OCI-LY3 (cell line): ENCODE measurements at regions not wholly inside any gene's neighbourhood (a gene's known extent, or its start where the extent isn't known, plus 50 kb on each side); places are given as distances from the start of the nearest gene placed in this dataset.
"Not testable (repeated sequence)": the region's sequence is repeated elsewhere in the genome, so short reads cannot be mapped to it uniquely, and the experiment has no call there.

Experiments
- H2AFZ ChIP-seq: fragments of 200-600, 300-600 bp; shearing (Covaris generic); 2 replicates; pipeline ENCODE4 v1.6.0; 2014; ENCODE audit warnings: antibody characterized with exemption, low read depth, low read length
- H3K27ac ChIP-seq: fragments of 200-600, 300-600 bp; sonication (generic); 2 replicates; pipeline ENCODE4 v1.5.1; 2014; ENCODE audit warnings: mild to moderate bottlenecking, low read length, moderate library complexity, mixed read lengths
- H3K27me3 ChIP-seq: fragments of 200-600, 300-600 bp; sonication (generic); 2 replicates; pipeline ENCODE4 v1.6.1; 2014; ENCODE audit warnings: low read depth, low read length, mixed read lengths
- H3K36me3 ChIP-seq: fragments of 200-600, 300-600 bp; sonication (generic); replicated peaks from 2 replicates; pipeline ENCODE3; 2014; ENCODE audit warnings: low read depth, low read length, mixed read lengths
- H3K4me1 ChIP-seq: fragments of 300-600, 200-600 bp; sonication (generic); 2 replicates; pipeline ENCODE4 v1.6.1; 2014; ENCODE audit warnings: low read length, mixed read lengths
- H3K4me2 ChIP-seq: fragments of 200-600, 300-600 bp; sonication (generic); 2 replicates; pipeline ENCODE4 v1.6.1; 2014; ENCODE audit warnings: low read length, mixed read lengths
- H3K4me3 ChIP-seq: fragments of 300-600, 200-600 bp; sonication (generic); 2 replicates; pipeline ENCODE4 v1.5.1; 2014; ENCODE audit warnings: antibody characterized with exemption, mild to moderate bottlenecking, low read length, moderate library complexity
- H3K79me2 ChIP-seq: fragments of 300-600, 200-600 bp; shearing (Covaris generic); 2 replicates; pipeline ENCODE4 v1.6.1; 2014; ENCODE audit warnings: mild to moderate bottlenecking, low read length, mixed read lengths
- H3K9ac ChIP-seq: fragments of 300-600, 200-600 bp; shearing (Covaris generic); 2 replicates; pipeline ENCODE4 v1.6.0; 2014; ENCODE audit warnings: mild to moderate bottlenecking, low read length, moderate library complexity
- H3K9me3 ChIP-seq: fragments of 200-600, 300-600 bp; shearing (Covaris generic); 2 replicates; pipeline ENCODE4 v1.6.1; 2014; ENCODE audit warnings: low read length, mixed read lengths; ENCODE audit not compliant: insufficient read depth
- H4K20me1 ChIP-seq: fragments of 200-600, 300-600 bp; sonication (generic); 2 replicates; pipeline ENCODE4 v1.6.1; 2016; ENCODE audit warnings: low read length, mixed read lengths; ENCODE audit not compliant: insufficient read depth
- CTCF ChIP-seq: fragments of 200-600, 300-600 bp; sonication (generic); IDR thresholded peaks from 2 replicates; pipeline ENCODE4 v1.5.1; 2014; ENCODE audit warnings: antibody characterized with exemption, low read length, low read depth
- EZH2phosphoT487 ChIP-seq: fragments of 200-600 bp; shearing (Covaris generic); IDR thresholded peaks from 2 replicates; pipeline ENCODE4 v1.6.1; 2018; ENCODE audit warnings: antibody characterized with exemption, mixed run types, low read depth

GRCh38 chr15:35179739-35180138, 94.6 kb upstream of the NANOGP8 start:
- no peak overlapping the region for H3K27ac ChIP-seq
- no peak overlapping the region for H3K4me3 ChIP-seq
- no peaks in the 10 kb centered on the region for H3K9me3 ChIP-seq
- H3K36me3 ChIP-seq, result peaks cover 2% of the 10 kb centered on the region
- H3K4me1 ChIP-seq, result peaks cover 36% of the 10 kb centered on the region
- H3K4me2 ChIP-seq, result no peak overlapping the region
- no peak overlapping the region for H3K9ac ChIP-seq
- no peak overlapping the region for H2AFZ ChIP-seq
- H3K27me3 ChIP-seq, result no peaks in the 10 kb centered on the region
- H4K20me1 ChIP-seq, result no peaks in the 10 kb centered on the region
- no peaks in the 10 kb centered on the region for H3K79me2 ChIP-seq
- TF ChIP-seq EZH2phosphoT487 (no peak), CTCF (no peak)

GRCh38 chr15:35178186-35178585, 93.1 kb upstream of the NANOGP8 start:
- H3K9ac ChIP-seq, H3K4me3 ChIP-seq, H3K9me3 ChIP-seq, H3K79me2 ChIP-seq, H2AFZ ChIP-seq, H3K27ac ChIP-seq, H3K27me3 ChIP-seq, H3K36me3 ChIP-seq, H4K20me1 ChIP-seq, H3K4me2 ChIP-seq: not testable (repeated sequence)
- peaks cover 20% of the 10 kb centered on the region for H3K4me1 ChIP-seq

- no peak for TF ChIP-seq CTCF
- no peak for TF ChIP-seq EZH2phosphoT487
- no peaks in the 10 kb centered on the region for H3K9me3 ChIP-seq
- 0 out of 2 replicates have a peak, but pooled peaks cover 2% of the 10 kb centered on the region for H3K4me1 ChIP-seq
- H3K27me3 ChIP-seq, result no peaks in the 10 kb centered on the region
- no peak overlapping the region for H3K4me3 ChIP-seq
- no peak overlapping the region for H2AFZ ChIP-seq
- H3K79me2 ChIP-seq, result no peaks in the 10 kb centered on the region
- no peaks in the 10 kb centered on the region for H3K36me3 ChIP-seq
- no peak overlapping the region for H3K4me2 ChIP-seq
- no peak overlapping the region for H3K27ac ChIP-seq
- H4K20me1 ChIP-seq, result no peaks in the 10 kb centered on the region
- H3K9ac ChIP-seq, result no peak overlapping the region
Measured at GRCh38 chr15:35174948-35175347, 89.9 kb upstream of the NANOGP8 start.

- H3K36me3 ChIP-seq, result no peaks in the 10 kb centered on the region
- H3K27me3 ChIP-seq, result no peaks in the 10 kb centered on the region
- no peak overlapping the region for H2AFZ ChIP-seq
- no peak overlapping the region for H3K9ac ChIP-seq
- TF ChIP-seq EZH2phosphoT487 (no peak), CTCF (no peak)
- H4K20me1 ChIP-seq, result no peaks in the 10 kb centered on the region
- peaks cover 13% of the 10 kb centered on the region for H3K4me1 ChIP-seq
- no peaks in the 10 kb centered on the region for H3K9me3 ChIP-seq
- H3K4me2 ChIP-seq, result no peak overlapping the region
- no peak overlapping the region for H3K4me3 ChIP-seq
- H3K79me2 ChIP-seq, result no peaks in the 10 kb centered on the region
- H3K27ac ChIP-seq, result no peak overlapping the region
Measured at GRCh38 chr15:35173444-35174118, 88.5 kb upstream of the NANOGP8 start.

- no peak for TF ChIP-seq CTCF
- no peak for TF ChIP-seq EZH2phosphoT487
- Histone ChIP-seq H3K4me2 (no peak overlapping the region), H4K20me1 (no peaks in the 10 kb centered on the region), H2AFZ (no peak overlapping the region), H3K36me3 (no peaks in the 10 kb centered on the region), H3K79me2 (no peaks in the 10 kb centered on the region), H3K9me3 (no peaks in the 10 kb centered on the region), H3K9ac (no peak overlapping the region), H3K27ac (no peak overlapping the region), H3K27me3 (no peaks in the 10 kb centered on the region), H3K4me3 (no peak overlapping the region), H3K4me1 (peaks cover 23% of the 10 kb centered on the region)
Measured at GRCh38 chr15:35170207-35170606, 85.1 kb upstream of the NANOGP8 start.
